ENCODE measurements at regions not wholly inside any gene's neighbourhood (a gene's known extent, or its start where the extent isn't known, plus 50 kb on each side); places are given as distances from the start of the nearest gene placed in this dataset.

GRCh38 chrX:110448459-110448858 is 89.8 kb downstream of the RTL9 start:
- no peaks in the 10 kb centered on the region for H3K9me3 ChIP-seq (ENCODE audit: control insufficient read depth in 5 of 5, low read length in 5 of 5)
- no peak overlapping the region for H3K9ac ChIP-seq (ENCODE audit: low read length in 5 of 5)
- peaks cover 0 to 27% (median 21%) of the 10 kb centered on the region in 5 donors for H3K27me3 ChIP-seq (ENCODE audit: control insufficient read depth in 5 of 5, insufficient read depth in 4 of 5, low read length in 5 of 5)
- H3K4me3 ChIP-seq (ENCODE audit: low read depth in 1 of 5, low read length in 5 of 5) = no peak overlapping the region
- peaks cover 0 to 21% (median 16%) of the 10 kb centered on the region in 5 donors for H3K4me1 ChIP-seq (ENCODE audit: control insufficient read depth in 5 of 5, insufficient read depth in 5 of 5, low read length in 5 of 5)
- no peak overlapping the region for H3K27ac ChIP-seq (ENCODE audit: low read depth, low read length)
- H3K36me3 ChIP-seq (ENCODE audit: control insufficient read depth in 5 of 5, insufficient read depth in 5 of 5, low read length in 5 of 5) = no peaks in the 10 kb centered on the region

GRCh38 chrX:110449312-110449711 is 90.7 kb downstream of the RTL9 start:
- Histone ChIP-seq H3K9me3 (ENCODE audit: control insufficient read depth in 5 of 5, low read length in 5 of 5) (no peaks in the 10 kb centered on the region), H3K4me3 (ENCODE audit: low read depth in 1 of 5, low read length in 5 of 5) (no peak overlapping the region), H3K9ac (ENCODE audit: low read length in 5 of 5) (no peak overlapping the region), H3K36me3 (ENCODE audit: control insufficient read depth in 5 of 5, insufficient read depth in 5 of 5, low read length in 5 of 5) (no peaks in the 10 kb centered on the region), H3K27ac (ENCODE audit: low read depth, low read length) (no peak overlapping the region), H3K4me1 (ENCODE audit: control insufficient read depth in 5 of 5, insufficient read depth in 5 of 5, low read length in 5 of 5) (peaks cover 0 to 21% (median 14%) of the 10 kb centered on the region in 5 donors), H3K27me3 (ENCODE audit: control insufficient read depth in 5 of 5, insufficient read depth in 4 of 5, low read length in 5 of 5) (peaks cover 0 to 24% (median 17%) of the 10 kb centered on the region in 5 donors)

- Histone ChIP-seq H3K9me3 (ENCODE audit: control insufficient read depth in 5 of 5, low read length in 5 of 5) (no peaks in the 10 kb centered on the region), H3K27me3 (ENCODE audit: control insufficient read depth in 5 of 5, insufficient read depth in 4 of 5, low read length in 5 of 5) (peaks cover 0 to 24% (median 21%) of the 10 kb centered on the region in 5 donors), H3K9ac (ENCODE audit: low read length in 5 of 5) (no peak overlapping the region), H3K4me1 (ENCODE audit: control insufficient read depth in 5 of 5, insufficient read depth in 5 of 5, low read length in 5 of 5) (peaks cover 0 to 21% (median 8%) of the 10 kb centered on the region in 5 donors), H3K4me3 (ENCODE audit: low read depth in 1 of 5, low read length in 5 of 5) (no peak overlapping the region), H3K36me3 (ENCODE audit: control insufficient read depth in 5 of 5, insufficient read depth in 5 of 5, low read length in 5 of 5) (no peaks in the 10 kb centered on the region), H3K27ac (ENCODE audit: low read depth, low read length) (no peak overlapping the region)
These were observed 91.4 kb downstream of the RTL9 start for GRCh38 chrX:110450050-110450449.

- Histone ChIP-seq H3K27ac (ENCODE audit: low read depth, low read length) (no peak overlapping the region), H3K4me3 (ENCODE audit: low read depth in 1 of 5, low read length in 5 of 5) (no peak overlapping the region), H3K9me3 (ENCODE audit: control insufficient read depth in 5 of 5, low read length in 5 of 5) (no peaks in the 10 kb centered on the region), H3K4me1 (ENCODE audit: control insufficient read depth in 5 of 5, insufficient read depth in 5 of 5, low read length in 5 of 5) (peaks cover 0 to 12% (median 0%) of the 10 kb centered on the region in 5 donors), H3K27me3 (ENCODE audit: control insufficient read depth in 5 of 5, insufficient read depth in 4 of 5, low read length in 5 of 5) (peaks cover 3 to 29% (median 20%) of the 10 kb centered on the region in 5 donors), H3K36me3 (ENCODE audit: control insufficient read depth in 5 of 5, insufficient read depth in 5 of 5, low read length in 5 of 5) (no peaks in the 10 kb centered on the region), H3K9ac (ENCODE audit: low read length in 5 of 5) (no peak overlapping the region)
These were observed 95.7 kb downstream of the RTL9 start for GRCh38 chrX:110454336-110454735.

GRCh38 chrX:110462957-110463356 is 104.3 kb downstream of the RTL9 start:
- peaks cover 0 to 12% (median 0%) of the 10 kb centered on the region in 5 donors for H3K27me3 ChIP-seq (ENCODE audit: control insufficient read depth in 5 of 5, insufficient read depth in 4 of 5, low read length in 5 of 5)

GRCh38 chrX:110466790-110467189 is 108.1 kb downstream of the RTL9 start:
- Histone ChIP-seq H3K9ac (ENCODE audit: low read length in 5 of 5) (no peak overlapping the region), H3K27ac (ENCODE audit: low read depth, low read length) (no peak overlapping the region), H3K27me3 (ENCODE audit: control insufficient read depth in 5 of 5, insufficient read depth in 4 of 5, low read length in 5 of 5) (peaks cover 0 to 7% (median 5%) of the 10 kb centered on the region in 5 donors), H3K4me3 (ENCODE audit: low read depth in 1 of 5, low read length in 5 of 5) (no peak overlapping the region), H3K9me3 (ENCODE audit: control insufficient read depth in 5 of 5, low read length in 5 of 5) (no peaks in the 10 kb centered on the region), H3K4me1 (ENCODE audit: control insufficient read depth in 5 of 5, insufficient read depth in 5 of 5, low read length in 5 of 5) (no peaks in the 10 kb centered on the region), H3K36me3 (ENCODE audit: control insufficient read depth in 5 of 5, insufficient read depth in 5 of 5, low read length in 5 of 5) (no peaks in the 10 kb centered on the region)

More at GRCh38 chrX:110462957-110463356, 104.3 kb downstream of the RTL9 start:
- H3K36me3 ChIP-seq (ENCODE audit: control insufficient read depth in 5 of 5, insufficient read depth in 5 of 5, low read length in 5 of 5) = no peaks in the 10 kb centered on the region
- no peaks in the 10 kb centered on the region for H3K4me1 ChIP-seq (ENCODE audit: control insufficient read depth in 5 of 5, insufficient read depth in 5 of 5, low read length in 5 of 5)
- no peaks in the 10 kb centered on the region for H3K9me3 ChIP-seq (ENCODE audit: control insufficient read depth in 5 of 5, low read length in 5 of 5)
- no peak overlapping the region for H3K27ac ChIP-seq (ENCODE audit: low read depth, low read length)
- no peak overlapping the region for H3K4me3 ChIP-seq (ENCODE audit: low read depth in 1 of 5, low read length in 5 of 5)
- H3K9ac ChIP-seq (ENCODE audit: low read length in 5 of 5) = no peak overlapping the region

GRCh38 chrX:110472265-110472664 is 113.6 kb downstream of the RTL9 start:
- peaks cover 0 to 7% (median 5%) of the 10 kb centered on the region in 5 donors for H3K27me3 ChIP-seq (ENCODE audit: control insufficient read depth in 5 of 5, insufficient read depth in 4 of 5, low read length in 5 of 5)
- no peak overlapping the region for H3K27ac ChIP-seq (ENCODE audit: low read depth, low read length)
- no peak overlapping the region for H3K9ac ChIP-seq (ENCODE audit: low read length in 5 of 5)
- H3K36me3 ChIP-seq (ENCODE audit: control insufficient read depth in 5 of 5, insufficient read depth in 5 of 5, low read length in 5 of 5) = no peaks in the 10 kb centered on the region
- H3K4me3 ChIP-seq (ENCODE audit: low read depth in 1 of 5, low read length in 5 of 5) = no peak overlapping the region
- H3K9me3 ChIP-seq (ENCODE audit: control insufficient read depth in 5 of 5, low read length in 5 of 5) = no peaks in the 10 kb centered on the region
- no peaks in the 10 kb centered on the region for H3K4me1 ChIP-seq (ENCODE audit: control insufficient read depth in 5 of 5, insufficient read depth in 5 of 5, low read length in 5 of 5)

- peaks cover 0 to 12% (median 8%) of the 10 kb centered on the region in 5 donors for H3K4me1 ChIP-seq (ENCODE audit: control insufficient read depth in 5 of 5, insufficient read depth in 5 of 5, low read length in 5 of 5)
- no peaks in the 10 kb centered on the region for H3K36me3 ChIP-seq (ENCODE audit: control insufficient read depth in 5 of 5, insufficient read depth in 5 of 5, low read length in 5 of 5)
- H3K9me3 ChIP-seq (ENCODE audit: control insufficient read depth in 5 of 5, low read length in 5 of 5) = no peaks in the 10 kb centered on the region
- no peak overlapping the region for H3K27ac ChIP-seq (ENCODE audit: low read depth, low read length)
- no peak overlapping the region for H3K4me3 ChIP-seq (ENCODE audit: low read depth in 1 of 5, low read length in 5 of 5)
- H3K9ac ChIP-seq (ENCODE audit: low read length in 5 of 5) = no peak overlapping the region
- H3K27me3 ChIP-seq (ENCODE audit: control insufficient read depth in 5 of 5, insufficient read depth in 4 of 5, low read length in 5 of 5) = peaks cover 0 to 13% (median 3%) of the 10 kb centered on the region in 5 donors
These were observed 119.1 kb downstream of the RTL9 start for GRCh38 chrX:110477593-110478228.

GRCh38 chrX:110491846-110492620 is 133.4 kb downstream of the RTL9 start:
- no peak overlapping the region for H3K9ac ChIP-seq (ENCODE audit: low read length in 5 of 5)

GRCh38 chrX:110504947-110505346 is 146.3 kb downstream of the RTL9 start:
- H3K36me3 ChIP-seq (ENCODE audit: control insufficient read depth in 5 of 5, insufficient read depth in 5 of 5, low read length in 5 of 5) = no peaks in the 10 kb centered on the region
- peaks cover 0 to 8% (median 6%) of the 10 kb centered on the region in 5 donors for H3K4me1 ChIP-seq (ENCODE audit: control insufficient read depth in 5 of 5, insufficient read depth in 5 of 5, low read length in 5 of 5)
- no peak overlapping the region for H3K27ac ChIP-seq (ENCODE audit: low read depth, low read length)
- H3K9ac ChIP-seq (ENCODE audit: low read length in 5 of 5) = no peak overlapping the region
- no peaks in the 10 kb centered on the region for H3K9me3 ChIP-seq (ENCODE audit: control insufficient read depth in 5 of 5, low read length in 5 of 5)
- no peak overlapping the region for H3K4me3 ChIP-seq (ENCODE audit: low read depth in 1 of 5, low read length in 5 of 5)
- peaks cover 0 to 2% (median 0%) of the 10 kb centered on the region in 5 donors for H3K27me3 ChIP-seq (ENCODE audit: control insufficient read depth in 5 of 5, insufficient read depth in 4 of 5, low read length in 5 of 5)

More at GRCh38 chrX:110491846-110492620, 133.4 kb downstream of the RTL9 start:
- Histone ChIP-seq H3K27me3 (ENCODE audit: control insufficient read depth in 5 of 5, insufficient read depth in 4 of 5, low read length in 5 of 5) (peaks cover 0 to 5% (median 0%) of the 10 kb centered on the region in 5 donors), H3K9me3 (ENCODE audit: control insufficient read depth in 5 of 5, low read length in 5 of 5) (no peaks in the 10 kb centered on the region), H3K4me1 (ENCODE audit: control insufficient read depth in 5 of 5, insufficient read depth in 5 of 5, low read length in 5 of 5) (no peaks in the 10 kb centered on the region), H3K27ac (ENCODE audit: low read depth, low read length) (no peak overlapping the region), H3K36me3 (ENCODE audit: control insufficient read depth in 5 of 5, insufficient read depth in 5 of 5, low read length in 5 of 5) (no peaks in the 10 kb centered on the region), H3K4me3 (ENCODE audit: low read depth in 1 of 5, low read length in 5 of 5) (no peak overlapping the region)
